ENCODE measurements at regions not wholly inside any gene's neighbourhood (a gene's known extent, or its start where the extent isn't known, plus 50 kb on each side); places are given as distances from the start of the nearest gene placed in this dataset.

DNA sequence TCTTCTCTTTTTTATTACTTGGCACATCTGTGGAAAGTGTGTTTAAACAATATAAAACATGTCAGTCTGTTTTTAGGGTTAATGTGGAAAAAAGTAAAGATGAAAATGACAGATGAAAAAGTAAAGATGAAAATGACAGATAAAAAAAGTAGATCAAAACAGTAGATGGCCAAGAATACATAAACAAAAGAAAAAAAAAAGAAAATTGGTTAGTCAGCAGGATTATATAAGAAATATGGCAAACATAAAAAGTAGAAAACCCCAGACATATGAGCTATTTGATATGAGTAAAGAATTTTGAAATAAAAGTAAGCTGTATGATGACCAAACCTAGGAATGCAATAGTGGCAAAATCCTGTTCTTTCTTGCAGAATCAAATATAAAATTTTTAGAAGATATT lies 365.7 kb upstream of the AKR1E2 start:
- H2AK5ac ChIP-seq (ENCODE audit: insufficient read length, low read length), result no peak overlapping the region
- H3K9me3 Mint-ChIP-seq, result no peaks in the 10 kb centered on the region; a peak in 1 of 5 replicates
- DNase-seq, result no peak
- H4K5ac ChIP-seq (ENCODE audit: insufficient read length, low read depth, low read length), result no peak overlapping the region
- H3K27me3 Mint-ChIP-seq (ENCODE audit: low read depth), result no peaks in the 10 kb centered on the region; the same call in 1 of the 2 replicates
- no peak overlapping the region for H3T11ph ChIP-seq (ENCODE audit: low read length)
- no peaks in the 10 kb centered on the region for H3K36me3 Mint-ChIP-seq (ENCODE audit: insufficient read depth in 1 of 3, low read depth in 3 of 3)
- no peaks in the 10 kb centered on the region for H3K23me2 ChIP-seq (ENCODE audit: insufficient read length, low read depth, low read length, poor library complexity, severe bottlenecking)
- no peak overlapping the region for H3K4me3 Mint-ChIP-seq
- no peak overlapping the region for H2AFZ ChIP-seq (ENCODE audit: low read length)
- H3K56ac ChIP-seq (ENCODE audit: insufficient read length, low read depth, low read length), result no peak overlapping the region
- H3K27me3 ChIP-seq (ENCODE audit: insufficient read depth, low read length), result no peaks in the 10 kb centered on the region
- H3K4me1 ChIP-seq (ENCODE audit: insufficient read depth, low read length), result no peaks in the 10 kb centered on the region
- no peak overlapping the region for H4K91ac ChIP-seq (ENCODE audit: insufficient read length, low read depth, low read length)
- no peak overlapping the region for H3K27ac ChIP-seq (ENCODE audit: insufficient read length, low read depth, low read length)
- H3K23ac ChIP-seq (ENCODE audit: insufficient read length, low read depth, low read length), result no peak overlapping the region
- no peak overlapping the region for H3K18ac ChIP-seq (ENCODE audit: insufficient read length, low read depth, low read length)
- no peak overlapping the region for H3K4me2 ChIP-seq (ENCODE audit: insufficient read depth, insufficient read length, low read length)
- H2BK15ac ChIP-seq (ENCODE audit: low read depth, low read length), result no peak overlapping the region
- H3K9ac ChIP-seq (ENCODE audit: extremely low read depth, insufficient read length, low read length), result no peak overlapping the region
- H2BK20ac ChIP-seq (ENCODE audit: low read depth, low read length, poor library complexity, severe bottlenecking), result no peak overlapping the region
- no peak overlapping the region for H2BK12ac ChIP-seq (ENCODE audit: insufficient read length, low read depth, low read length)
- H2BK5ac ChIP-seq (ENCODE audit: insufficient read length, low read length), result no peak overlapping the region
- H3K79me1 ChIP-seq (ENCODE audit: insufficient read depth, low read depth, low read length, poor library complexity, severe bottlenecking), result no peaks in the 10 kb centered on the region
- no peak for TF ChIP-seq CTCF (conservative IDR thresholded peaks at IDR 0.05)
- H3K4me1 Mint-ChIP-seq, result no peaks in the 10 kb centered on the region
- H4K20me1 ChIP-seq (ENCODE audit: control insufficient read depth, insufficient read depth, insufficient read length), result no peaks in the 10 kb centered on the region
- H3K14ac ChIP-seq (ENCODE audit: insufficient read depth, low read length), result no peak overlapping the region
- H3K9me3 ChIP-seq (ENCODE audit: control insufficient read depth, low read depth, low read length), result no peaks in the 10 kb centered on the region
- no peaks in the 10 kb centered on the region for H3K79me2 ChIP-seq (ENCODE audit: insufficient read depth, low read length)
- H2BK120ac ChIP-seq (ENCODE audit: low read depth, low read length, poor library complexity, severe bottlenecking), result no peak overlapping the region
- H3K27ac Mint-ChIP-seq, result no peak overlapping the region
- no peak overlapping the region for H3K4ac ChIP-seq (ENCODE audit: low read depth, low read length)
- H4K8ac ChIP-seq (replicated peaks; ENCODE audit: insufficient read length, low read depth, low read length), result no peak overlapping the region
